ENCODE measurements at regions not wholly inside any gene's neighbourhood (a gene's known extent, or its start where the extent isn't known, plus 50 kb on each side); places are given as distances from the start of the nearest gene placed in this dataset.

- Histone ChIP-seq H4K20me1 (ENCODE audit: insufficient read depth) (no peaks in the 10 kb centered on the region), H3K27ac (ENCODE audit: low read length) (no peak overlapping the region), H3K9me2 (ENCODE audit: insufficient read depth, low read length) (no peaks in the 10 kb centered on the region), H3K4me2 (ENCODE audit: low read length) (no peak overlapping the region), H2AFZ (ENCODE audit: low read depth, low read length) (no peak overlapping the region), H3K36me3 (ENCODE audit: insufficient read depth, low read length) (no peaks in the 10 kb centered on the region), H3K9me3 (ENCODE audit: low read length) (no peaks in the 10 kb centered on the region), H3K79me2 (replicated peaks; ENCODE audit: insufficient read depth, low read length) (no peaks in the 10 kb centered on the region), H3K27me3 (ENCODE audit: insufficient read depth, low read depth, low read length) (no peaks in the 10 kb centered on the region), H3F3A (ENCODE audit: insufficient read depth, low read length, poor library complexity, severe bottlenecking) (no peaks in the 10 kb centered on the region), H3K4me3 (ENCODE audit: low read length) (no peak overlapping the region), H3K9ac (ENCODE audit: low read length) (no peak overlapping the region)
- TF ChIP-seq TAF1 (IDR thresholded peaks at IDR 0.05; ENCODE audit: low read depth): no peak
- no peak for TF ChIP-seq EP300 (conservative IDR thresholded peaks at IDR 0.05; ENCODE audit: poor library complexity, severe bottlenecking)
- no peak for TF ChIP-seq RAD21 (conservative IDR thresholded peaks at IDR 0.05)
- TF ChIP-seq POLR2AphosphoS5 (IDR thresholded peaks at IDR 0.05): no peak
- TF ChIP-seq EZH2 (IDR thresholded peaks at IDR 0.05; ENCODE audit: borderline replicate concordance, insufficient read depth, low read length, poor library complexity, severe bottlenecking): no peak
- no peak for TF ChIP-seq MXI1 (conservative IDR thresholded peaks at IDR 0.05; ENCODE audit: poor library complexity, severe bottlenecking)
- TF ChIP-seq, protein P1, sequence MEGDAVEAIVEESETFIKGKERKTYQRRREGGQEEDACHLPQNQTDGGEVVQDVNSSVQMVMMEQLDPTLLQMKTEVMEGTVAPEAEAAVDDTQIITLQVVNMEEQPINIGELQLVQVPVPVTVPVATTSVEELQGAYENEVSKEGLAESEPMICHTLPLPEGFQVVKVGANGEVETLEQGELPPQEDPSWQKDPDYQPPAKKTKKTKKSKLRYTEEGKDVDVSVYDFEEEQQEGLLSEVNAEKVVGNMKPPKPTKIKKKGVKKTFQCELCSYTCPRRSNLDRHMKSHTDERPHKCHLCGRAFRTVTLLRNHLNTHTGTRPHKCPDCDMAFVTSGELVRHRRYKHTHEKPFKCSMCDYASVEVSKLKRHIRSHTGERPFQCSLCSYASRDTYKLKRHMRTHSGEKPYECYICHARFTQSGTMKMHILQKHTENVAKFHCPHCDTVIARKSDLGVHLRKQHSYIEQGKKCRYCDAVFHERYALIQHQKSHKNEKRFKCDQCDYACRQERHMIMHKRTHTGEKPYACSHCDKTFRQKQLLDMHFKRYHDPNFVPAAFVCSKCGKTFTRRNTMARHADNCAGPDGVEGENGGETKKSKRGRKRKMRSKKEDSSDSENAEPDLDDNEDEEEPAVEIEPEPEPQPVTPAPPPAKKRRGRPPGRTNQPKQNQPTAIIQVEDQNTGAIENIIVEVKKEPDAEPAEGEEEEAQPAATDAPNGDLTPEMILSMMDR (IDR thresholded peaks at IDR 0.05; ENCODE audit: poor library complexity, severe bottlenecking): no peak
- TF ChIP-seq, protein P2, sequence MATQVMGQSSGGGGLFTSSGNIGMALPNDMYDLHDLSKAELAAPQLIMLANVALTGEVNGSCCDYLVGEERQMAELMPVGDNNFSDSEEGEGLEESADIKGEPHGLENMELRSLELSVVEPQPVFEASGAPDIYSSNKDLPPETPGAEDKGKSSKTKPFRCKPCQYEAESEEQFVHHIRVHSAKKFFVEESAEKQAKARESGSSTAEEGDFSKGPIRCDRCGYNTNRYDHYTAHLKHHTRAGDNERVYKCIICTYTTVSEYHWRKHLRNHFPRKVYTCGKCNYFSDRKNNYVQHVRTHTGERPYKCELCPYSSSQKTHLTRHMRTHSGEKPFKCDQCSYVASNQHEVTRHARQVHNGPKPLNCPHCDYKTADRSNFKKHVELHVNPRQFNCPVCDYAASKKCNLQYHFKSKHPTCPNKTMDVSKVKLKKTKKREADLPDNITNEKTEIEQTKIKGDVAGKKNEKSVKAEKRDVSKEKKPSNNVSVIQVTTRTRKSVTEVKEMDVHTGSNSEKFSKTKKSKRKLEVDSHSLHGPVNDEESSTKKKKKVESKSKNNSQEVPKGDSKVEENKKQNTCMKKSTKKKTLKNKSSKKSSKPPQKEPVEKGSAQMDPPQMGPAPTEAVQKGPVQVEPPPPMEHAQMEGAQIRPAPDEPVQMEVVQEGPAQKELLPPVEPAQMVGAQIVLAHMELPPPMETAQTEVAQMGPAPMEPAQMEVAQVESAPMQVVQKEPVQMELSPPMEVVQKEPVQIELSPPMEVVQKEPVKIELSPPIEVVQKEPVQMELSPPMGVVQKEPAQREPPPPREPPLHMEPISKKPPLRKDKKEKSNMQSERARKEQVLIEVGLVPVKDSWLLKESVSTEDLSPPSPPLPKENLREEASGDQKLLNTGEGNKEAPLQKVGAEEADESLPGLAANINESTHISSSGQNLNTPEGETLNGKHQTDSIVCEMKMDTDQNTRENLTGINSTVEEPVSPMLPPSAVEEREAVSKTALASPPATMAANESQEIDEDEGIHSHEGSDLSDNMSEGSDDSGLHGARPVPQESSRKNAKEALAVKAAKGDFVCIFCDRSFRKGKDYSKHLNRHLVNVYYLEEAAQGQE (IDR thresholded peaks at IDR 0.05; ENCODE audit: borderline replicate concordance): no peak
- TF ChIP-seq SMC3 (conservative IDR thresholded peaks at IDR 0.05; ENCODE audit: poor library complexity): no peak
Measured at GRCh38 chr3:69585472-69585871, 153.8 kb upstream of the MITF start.

GRCh38 chr3:69582044-69582443, 157.2 kb upstream of the MITF start:
- Histone ChIP-seq H3K27me3 (ENCODE audit: insufficient read depth, low read depth, low read length) (no peaks in the 10 kb centered on the region), H3K4me3 (ENCODE audit: low read length) (no peak overlapping the region), H3K9me3 (ENCODE audit: low read length) (no peaks in the 10 kb centered on the region), H3K27ac (ENCODE audit: low read length) (no peak overlapping the region), H4K20me1 (ENCODE audit: insufficient read depth) (no peaks in the 10 kb centered on the region), H3K79me2 (replicated peaks; ENCODE audit: insufficient read depth, low read length) (no peaks in the 10 kb centered on the region), H3K9ac (ENCODE audit: low read length) (no peak overlapping the region), H3K4me2 (ENCODE audit: low read length) (no peak overlapping the region), H3F3A (ENCODE audit: insufficient read depth, low read length, poor library complexity, severe bottlenecking) (no peaks in the 10 kb centered on the region), H3K9me2 (ENCODE audit: insufficient read depth, low read length) (no peaks in the 10 kb centered on the region), H3K36me3 (ENCODE audit: insufficient read depth, low read length) (no peaks in the 10 kb centered on the region), H2AFZ (ENCODE audit: low read depth, low read length) (no peak overlapping the region)
- no peak for TF ChIP-seq RAD21 (conservative IDR thresholded peaks at IDR 0.05)
- TF ChIP-seq, protein P1 (IDR thresholded peaks at IDR 0.05; ENCODE audit: poor library complexity, severe bottlenecking): no peak
- TF ChIP-seq TAF1 (IDR thresholded peaks at IDR 0.05; ENCODE audit: low read depth): no peak
- TF ChIP-seq, protein P2 (IDR thresholded peaks at IDR 0.05; ENCODE audit: borderline replicate concordance): no peak
- no peak for TF ChIP-seq MXI1 (conservative IDR thresholded peaks at IDR 0.05; ENCODE audit: poor library complexity, severe bottlenecking)
- TF ChIP-seq POLR2AphosphoS5 (IDR thresholded peaks at IDR 0.05): no peak
- TF ChIP-seq SMC3 (conservative IDR thresholded peaks at IDR 0.05; ENCODE audit: poor library complexity): no peak
- TF ChIP-seq EP300 (conservative IDR thresholded peaks at IDR 0.05; ENCODE audit: poor library complexity, severe bottlenecking): no peak
- TF ChIP-seq EZH2 (IDR thresholded peaks at IDR 0.05; ENCODE audit: borderline replicate concordance, insufficient read depth, low read length, poor library complexity, severe bottlenecking): no peak

Data from neural cell (in vitro differentiated cells).